GM21576 (cell line): ENCODE measurements at regions not wholly inside any gene's neighbourhood (a gene's known extent, or its start where the extent isn't known, plus 50 kb on each side); places are given as distances from the start of the nearest gene placed in this dataset.

Experiments used
- ATAC-seq: cut with Tn5 transposase; IDR thresholded peaks from one replicate; pipeline ENCODE4 v1.9.1; 2021; ENCODE audit warnings: mild to moderate bottlenecking, moderate library complexity; ENCODE audit not compliant: unreplicated experiment

DNA sequence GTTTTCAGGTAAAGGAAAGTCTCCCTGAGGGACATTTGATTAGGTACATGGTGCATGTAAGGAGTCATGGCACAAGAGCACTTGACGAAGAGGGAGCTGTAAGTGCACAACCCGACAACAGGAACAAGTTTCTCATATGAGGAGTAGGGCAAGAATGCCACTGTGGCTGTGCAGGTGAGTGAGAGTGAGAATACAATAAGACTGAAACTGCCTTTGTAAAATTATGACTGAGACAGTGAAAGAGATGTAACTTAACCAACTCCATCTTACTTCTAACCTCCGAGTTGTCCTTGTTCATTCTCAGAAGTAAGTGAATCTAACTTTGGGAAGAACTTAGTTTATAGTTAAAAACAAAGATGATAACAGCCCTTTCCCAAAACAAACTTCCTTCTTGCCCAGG lies 1025.8 kb upstream of the CNTNAP5 start:
- ATAC-seq, result no peak

DNA sequence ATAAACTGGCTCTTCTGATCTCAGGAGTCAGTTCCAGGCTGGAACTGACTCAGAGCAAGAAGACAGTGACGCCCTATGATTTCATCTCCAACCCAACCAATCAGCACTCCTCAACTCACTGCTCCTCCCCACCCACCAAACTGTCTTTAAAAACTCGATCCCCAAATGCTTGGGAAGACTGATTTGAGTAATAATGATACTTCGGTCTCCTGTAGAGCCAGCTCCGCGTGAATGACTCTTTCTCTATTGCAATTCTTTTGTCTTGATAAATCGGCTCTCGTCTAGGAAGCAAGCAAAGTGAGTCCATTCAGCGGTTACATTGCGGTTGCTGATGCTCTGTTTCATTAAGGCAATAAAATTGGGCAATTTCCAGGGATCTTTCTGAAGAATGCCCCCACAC lies 1025.3 kb upstream of the CNTNAP5 start:
- no peak for ATAC-seq

- no peak for ATAC-seq
Observed at GRCh38 chr2:123002660-123003248, 1022.3 kb upstream of the CNTNAP5 start.

- ATAC-seq, result no peak
Observed at GRCh38 chr2:123015186-123015585, 1009.9 kb upstream of the CNTNAP5 start.

GRCh38 chr2:123035541-123035940 lies 989.5 kb upstream of the CNTNAP5 start:
- ATAC-seq, result no peak

- ATAC-seq, result no peak
Observed at GRCh38 chr2:123036300-123036699, 988.8 kb upstream of the CNTNAP5 start.

DNA sequence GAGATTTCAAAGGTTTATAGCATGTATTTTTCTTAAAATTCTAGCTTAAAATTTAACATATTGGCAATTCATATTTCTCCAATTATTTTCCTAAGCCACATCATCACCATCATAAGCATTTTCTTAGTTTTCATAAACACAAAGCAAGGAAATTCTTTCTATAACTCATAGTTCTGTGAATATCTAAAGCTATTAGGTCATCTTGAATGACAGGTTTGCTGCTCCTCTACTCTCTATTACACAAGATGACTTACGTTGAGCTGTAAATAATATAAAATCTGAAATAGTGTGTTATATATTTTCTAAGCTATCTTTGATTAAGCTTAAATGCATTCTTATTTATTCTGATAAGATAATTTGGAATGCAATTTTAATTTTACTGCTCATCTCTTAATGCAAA lies 984.6 kb upstream of the CNTNAP5 start:
- no peak for ATAC-seq

GRCh38 chr2:123043458-123043857 lies 981.6 kb upstream of the CNTNAP5 start:
- ATAC-seq, result no peak

DNA sequence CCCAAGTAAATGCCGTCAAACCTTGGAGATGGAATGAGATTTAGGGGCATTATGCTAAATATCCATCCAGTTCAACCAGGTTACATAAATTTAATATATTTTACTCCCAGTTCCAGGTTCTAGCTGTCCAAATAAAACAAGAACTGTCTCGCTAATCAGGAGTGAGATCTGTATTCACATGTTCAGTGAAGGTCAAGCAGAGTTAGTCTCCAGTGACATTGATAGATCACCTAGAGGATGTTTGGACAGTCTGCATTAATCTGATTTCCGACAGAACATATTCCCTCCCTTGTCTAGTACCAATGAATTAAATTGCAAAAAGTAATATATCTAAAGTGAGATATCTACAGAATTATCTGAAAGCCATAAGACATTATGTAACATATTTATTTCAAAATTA lies 979.4 kb upstream of the CNTNAP5 start:
- no peak for ATAC-seq

DNA sequence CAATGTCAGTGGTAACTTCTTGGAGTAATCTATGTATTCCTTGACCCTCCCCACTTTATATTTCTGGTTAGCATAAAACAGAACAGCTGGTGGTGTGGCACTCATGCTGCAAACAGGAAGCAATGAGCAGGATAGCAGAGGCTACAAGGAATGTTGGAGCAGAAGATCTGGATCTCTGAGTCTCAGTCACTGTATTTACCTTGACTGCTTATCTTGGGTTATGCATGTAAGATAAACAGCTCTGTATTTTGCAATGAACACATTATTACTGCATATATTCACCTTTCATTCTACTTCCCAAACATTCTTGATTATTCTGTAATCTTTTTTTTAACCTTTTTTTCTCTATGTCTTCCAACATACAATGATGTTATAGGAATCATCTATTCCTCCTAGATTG lies 977.9 kb upstream of the CNTNAP5 start:
- ATAC-seq, result no peak

DNA sequence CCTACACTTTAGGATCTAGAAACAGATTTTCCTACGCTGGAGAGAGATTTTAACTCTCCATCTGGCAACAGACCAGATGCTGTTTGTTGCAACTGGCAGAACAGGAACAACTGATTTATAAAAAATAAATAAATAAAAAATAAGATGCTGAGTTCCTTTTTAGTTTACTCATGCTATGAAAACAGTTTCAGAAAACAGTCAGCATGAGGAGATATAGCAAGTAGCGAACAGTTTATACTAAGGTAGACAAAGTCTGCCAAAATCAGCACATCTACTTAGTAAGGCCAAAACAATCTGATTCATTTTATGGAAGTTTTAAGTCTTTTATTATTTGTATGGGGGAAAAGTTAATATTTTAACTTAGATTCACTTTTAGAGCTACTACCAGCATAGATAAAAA lies 974.0 kb upstream of the CNTNAP5 start:
- no peak for ATAC-seq

DNA sequence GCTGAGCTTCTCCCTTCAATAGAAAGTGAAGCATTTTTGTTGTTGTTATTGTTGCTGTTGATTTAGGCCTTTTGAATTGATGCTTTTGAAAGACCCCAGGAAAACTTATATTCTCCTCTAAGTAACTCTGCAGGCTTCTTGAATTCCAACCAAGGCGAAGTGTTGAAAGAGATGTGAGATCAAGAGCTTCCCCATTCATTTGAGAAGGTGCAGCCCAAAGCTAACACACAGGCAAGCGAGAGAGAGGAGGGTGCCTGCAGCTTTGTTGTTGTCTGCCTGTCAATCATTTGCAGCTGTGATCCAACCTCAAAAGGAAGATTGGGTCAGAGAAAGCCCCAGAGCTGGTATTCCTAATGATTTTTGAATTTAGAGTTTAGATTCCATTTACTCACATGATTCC lies 963.6 kb upstream of the CNTNAP5 start:
- ATAC-seq, result no peak

DNA sequence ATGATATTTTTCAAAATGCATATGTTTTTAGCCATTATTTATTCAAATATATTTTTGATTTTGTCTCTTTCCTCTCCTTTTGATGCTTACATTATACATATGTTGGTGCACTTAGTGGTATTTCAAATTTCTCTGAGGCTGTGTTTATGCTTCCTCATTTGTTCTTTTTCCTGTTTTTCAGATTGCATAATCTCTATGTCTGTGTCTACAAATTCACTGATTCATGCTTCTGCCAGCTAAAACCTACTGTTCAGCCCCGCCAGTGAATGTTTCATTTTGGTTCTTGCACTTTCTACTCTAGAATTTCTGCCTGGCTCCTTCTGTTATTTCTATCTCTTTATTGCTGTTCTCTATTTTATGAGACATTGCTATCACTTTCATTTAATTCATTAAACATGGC lies 951.7 kb upstream of the CNTNAP5 start:
- no peak for ATAC-seq

DNA sequence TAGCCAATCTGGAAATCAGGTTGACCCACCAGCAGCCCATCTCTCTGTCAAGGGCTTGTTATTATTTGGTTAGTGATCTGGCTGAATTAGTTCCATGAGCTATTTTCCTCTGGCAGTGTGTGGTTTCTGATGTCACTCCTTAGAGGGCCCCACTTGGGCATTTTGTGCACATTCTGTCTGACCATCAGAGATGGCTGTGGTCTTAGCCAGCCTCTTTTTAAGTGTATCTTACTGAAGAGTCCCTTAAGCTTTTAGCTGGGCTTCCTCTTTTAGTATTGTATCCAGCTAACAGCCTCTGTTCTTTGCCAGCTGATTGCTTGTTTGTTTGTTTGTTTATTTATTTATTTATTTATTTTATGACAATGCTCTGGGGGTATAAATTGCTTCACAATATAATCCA lies 951.1 kb upstream of the CNTNAP5 start:
- no peak for ATAC-seq

- ATAC-seq, result no peak
Observed at GRCh38 chr2:123077101-123077500, 948.0 kb upstream of the CNTNAP5 start.

- no peak for ATAC-seq
Observed at GRCh38 chr2:123080331-123080730, 944.8 kb upstream of the CNTNAP5 start.

- ATAC-seq, result no peak
Observed at GRCh38 chr2:123085484-123085883, 939.6 kb upstream of the CNTNAP5 start.

- no peak for ATAC-seq
Observed at GRCh38 chr2:123086613-123087385, 938.3 kb upstream of the CNTNAP5 start.

DNA sequence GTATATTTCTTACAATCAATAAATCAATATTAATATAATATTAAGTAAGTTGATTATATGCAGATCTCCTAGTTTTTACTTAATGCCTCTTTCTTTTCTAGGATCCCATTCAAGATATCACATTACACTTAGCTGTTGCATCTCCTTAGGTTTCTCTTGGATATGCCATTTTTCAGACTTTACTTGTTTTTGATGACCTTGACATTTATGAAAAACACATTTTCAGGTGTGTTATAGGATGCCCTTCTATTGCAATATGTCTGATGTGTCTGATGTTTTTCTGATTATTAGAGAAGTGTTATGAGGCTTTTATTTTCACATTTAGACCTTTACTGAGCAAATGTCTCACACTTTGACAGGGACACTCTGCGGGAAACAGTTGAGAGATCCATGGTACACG lies 933.6 kb upstream of the CNTNAP5 start:
- ATAC-seq, result no peak

DNA sequence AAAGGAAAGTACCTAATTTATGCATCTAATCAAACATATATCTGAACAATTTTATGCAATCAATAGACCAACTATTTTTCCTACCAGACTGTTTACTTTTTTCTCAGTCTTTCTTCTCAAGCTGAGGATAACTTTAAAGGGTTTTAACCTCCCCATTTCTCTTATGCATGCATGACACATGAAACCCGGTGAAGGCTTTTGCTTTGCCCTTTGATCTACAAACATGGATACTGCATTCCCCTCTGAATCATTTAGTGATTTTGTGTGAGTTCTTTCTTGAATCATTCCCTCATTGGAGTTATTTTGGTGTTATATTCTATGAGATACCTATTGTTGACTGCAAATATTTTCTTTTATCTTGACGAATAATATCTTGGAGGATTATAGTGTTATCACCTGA lies 931.9 kb upstream of the CNTNAP5 start:
- no peak for ATAC-seq

GRCh38 chr2:123095219-123095835 lies 929.8 kb upstream of the CNTNAP5 start:
- no peak for ATAC-seq

DNA sequence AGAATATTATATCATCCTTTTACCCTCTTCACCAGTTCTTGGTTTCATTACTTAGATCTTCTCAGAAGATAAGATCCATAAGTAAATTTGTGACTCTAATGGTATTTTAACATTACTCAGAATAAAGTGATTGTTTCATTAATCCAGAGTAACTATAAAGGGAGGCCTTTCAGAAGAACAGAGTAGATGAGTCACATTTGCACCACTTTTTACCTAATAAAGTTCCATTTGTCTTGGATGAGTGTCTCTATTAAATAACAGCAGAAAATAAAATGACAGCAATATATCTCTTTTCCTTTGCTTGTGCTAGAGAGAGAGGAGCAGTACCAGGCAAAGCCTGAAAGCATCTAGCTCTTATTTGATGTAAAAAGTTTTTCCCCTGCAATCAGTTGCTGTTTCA lies 926.5 kb upstream of the CNTNAP5 start:
- no peak for ATAC-seq
